ENCODE measurements at regions not wholly inside any gene's neighbourhood (a gene's known extent, or its start where the extent isn't known, plus 50 kb on each side); places are given as distances from the start of the nearest gene placed in this dataset.

DNA sequence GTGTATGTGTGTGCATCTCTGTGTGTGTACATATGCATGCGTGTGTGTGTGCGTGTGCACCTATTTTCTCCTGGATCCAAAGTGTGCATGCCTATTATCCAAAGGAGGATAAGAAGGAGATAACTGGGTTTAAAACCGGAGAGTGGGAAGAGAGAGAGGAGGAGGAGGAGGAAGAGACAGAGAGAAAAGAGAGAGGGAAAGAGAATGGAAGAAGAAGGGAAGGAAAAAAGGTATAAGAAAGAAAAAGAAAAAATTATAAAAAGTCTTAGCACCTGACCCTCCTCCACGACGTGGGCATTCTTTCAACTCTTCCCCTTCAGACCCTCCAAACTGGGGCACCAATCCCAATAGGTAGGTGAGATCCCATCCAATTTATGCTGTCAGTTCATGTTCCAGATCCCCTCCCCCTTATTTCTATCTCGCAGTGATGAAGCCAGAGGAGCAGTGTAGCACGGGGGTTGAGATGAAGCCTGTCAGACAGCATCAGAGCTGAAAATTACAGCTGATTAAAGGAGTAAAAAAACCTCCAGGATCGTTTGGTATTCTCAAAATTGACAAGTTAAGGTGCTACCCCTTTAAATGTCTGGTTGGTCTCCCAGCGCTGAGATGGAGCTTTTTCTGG, 386.7 kb upstream of the ATP5MC3 start:
- peak in 8 of 56 donors; percentile 6 to 39 (median 14) for DNase-seq

GRCh38 chr2:175567435-175568061, 386.0 kb upstream of the ATP5MC3 start:
- no peak for DNase-seq

DNA sequence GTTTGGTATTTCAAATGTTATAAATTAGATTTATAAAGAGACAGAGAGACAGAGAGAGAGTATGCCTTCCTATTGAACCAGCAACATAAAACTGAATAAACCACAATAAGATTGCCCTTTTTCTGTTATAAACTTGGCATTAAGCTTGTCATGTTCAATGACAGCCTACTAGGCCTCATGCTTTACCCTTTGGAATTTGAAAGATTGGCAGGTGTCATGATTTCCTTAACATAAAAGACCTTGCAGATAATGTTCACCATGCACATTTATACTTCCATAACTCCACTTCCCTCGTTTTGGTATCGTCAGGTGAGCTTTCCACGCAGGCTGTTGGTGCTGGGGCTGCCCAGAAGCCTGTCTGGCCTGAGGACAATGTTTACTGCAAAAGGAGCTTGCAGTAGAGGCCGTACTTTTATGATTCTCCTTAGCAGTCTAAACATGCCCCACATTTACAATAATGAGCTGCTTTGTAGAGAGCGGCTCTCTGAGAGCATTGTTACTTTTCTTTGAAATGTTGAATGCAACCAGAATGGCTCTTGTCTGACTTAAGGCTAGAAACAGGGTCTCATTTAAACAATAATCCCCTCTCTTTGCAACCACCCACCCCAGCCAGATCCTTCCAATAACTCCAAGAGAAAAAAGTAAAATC, 379.1 kb upstream of the ATP5MC3 start:
- no peak for DNase-seq

- no peak for DNase-seq
These were observed 378.1 kb upstream of the ATP5MC3 start for GRCh38 chr2:175559613-175560012.

GRCh38 chr2:175557810-175558377, 376.4 kb upstream of the ATP5MC3 start:
- no peak for DNase-seq

GRCh38 chr2:175553910-175554309, 372.4 kb upstream of the ATP5MC3 start:
- no peak for DNase-seq

DNA sequence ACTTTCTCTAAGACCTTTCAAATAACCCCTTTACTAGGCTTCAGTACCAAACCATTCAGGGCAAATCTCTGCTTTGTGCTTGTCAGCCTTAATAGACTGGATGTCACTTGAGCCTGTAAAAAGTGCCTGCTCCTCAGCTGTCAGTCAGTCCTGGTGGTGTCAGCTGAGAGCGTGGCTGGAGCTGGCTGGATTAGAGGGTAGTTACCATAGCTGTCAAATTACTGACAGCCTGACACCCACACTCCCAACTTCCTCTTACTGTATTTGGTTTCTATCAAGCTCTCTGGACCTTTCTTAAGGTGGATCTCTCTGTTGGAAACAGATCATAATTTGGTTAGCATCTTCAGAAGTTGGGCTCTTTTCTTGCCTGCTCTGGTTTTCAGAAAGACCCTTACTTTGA, 371.4 kb upstream of the ATP5MC3 start:
- no peak for DNase-seq

DNA sequence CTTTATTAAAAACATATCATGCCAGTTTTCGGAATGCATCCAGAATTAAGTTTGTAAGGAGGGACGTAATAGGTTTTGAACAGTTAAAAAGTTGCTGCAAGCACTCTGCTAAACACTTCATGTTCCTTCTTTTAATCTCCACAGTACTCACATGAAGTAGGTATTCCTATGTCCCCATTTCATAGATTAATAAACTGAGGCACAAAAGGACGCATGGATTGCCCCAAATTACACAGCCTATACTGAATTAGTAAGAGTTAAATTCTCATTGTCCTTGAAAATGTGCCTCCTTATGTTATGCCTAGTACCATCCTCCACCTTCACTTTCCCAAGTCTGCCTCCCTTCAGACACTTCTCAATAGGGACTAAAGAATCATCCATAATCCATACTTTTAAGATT, 358.9 kb upstream of the ATP5MC3 start:
- no peak for DNase-seq

GRCh38 chr2:175539122-175539521, 357.6 kb upstream of the ATP5MC3 start:
- no peak for DNase-seq

GRCh38 chr2:175536059-175536458, 354.5 kb upstream of the ATP5MC3 start:
- DNase-seq: no peak

- no peak for DNase-seq
These were observed 354.1 kb upstream of the ATP5MC3 start for GRCh38 chr2:175535631-175536030.

GRCh38 chr2:175525975-175526374, 344.5 kb upstream of the ATP5MC3 start:
- no peak for DNase-seq

GRCh38 chr2:175523001-175523400, 341.5 kb upstream of the ATP5MC3 start:
- no peak for DNase-seq

GRCh38 chr2:175518206-175518605, 336.7 kb upstream of the ATP5MC3 start:
- no peak for DNase-seq

DNA sequence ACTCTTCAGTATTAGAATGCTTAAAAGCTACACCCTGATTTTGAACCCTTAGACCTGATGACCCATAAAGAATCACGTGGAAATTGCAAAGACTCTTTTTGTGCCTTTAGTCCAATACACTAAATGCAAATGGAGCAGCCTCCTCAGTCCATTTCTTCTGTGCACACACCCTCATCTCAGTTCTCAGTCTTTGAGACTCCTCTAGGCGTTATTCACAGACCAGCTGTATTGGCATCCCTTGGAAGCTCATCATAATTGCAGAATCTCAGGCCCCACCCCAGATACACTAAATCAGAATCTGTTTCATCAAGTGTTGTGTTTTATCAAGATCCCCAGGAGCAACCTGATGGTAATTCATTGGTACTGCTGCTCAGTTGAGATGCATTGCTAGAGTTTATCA, 335.0 kb upstream of the ATP5MC3 start:
- no peak for DNase-seq

- no peak for DNase-seq
These were observed 318.7 kb upstream of the ATP5MC3 start for GRCh38 chr2:175500255-175500654.

DNA sequence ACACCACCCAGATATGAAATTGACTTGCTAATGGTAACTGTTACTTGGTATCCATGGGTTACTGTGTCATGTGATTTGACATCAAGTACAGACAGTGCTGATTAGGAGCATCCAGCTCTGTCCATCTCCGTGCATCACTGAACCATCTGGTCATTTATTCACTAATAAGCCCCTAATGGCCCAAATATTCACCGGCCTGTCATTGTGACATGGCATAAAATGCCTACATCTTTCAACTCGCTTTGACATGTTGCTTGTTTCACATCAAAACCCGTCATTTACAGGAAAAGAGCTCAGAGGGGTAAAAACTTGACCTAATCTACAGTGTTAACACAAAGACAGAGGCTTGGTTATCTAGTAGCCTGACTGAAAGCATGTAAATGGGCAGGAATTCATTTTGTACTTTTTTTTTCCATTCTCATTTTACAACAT, 308.9 kb upstream of the ATP5MC3 start:
- no peak for DNase-seq

GRCh38 chr2:175478096-175478768, 296.7 kb upstream of the ATP5MC3 start:
- no peak for DNase-seq

DNA sequence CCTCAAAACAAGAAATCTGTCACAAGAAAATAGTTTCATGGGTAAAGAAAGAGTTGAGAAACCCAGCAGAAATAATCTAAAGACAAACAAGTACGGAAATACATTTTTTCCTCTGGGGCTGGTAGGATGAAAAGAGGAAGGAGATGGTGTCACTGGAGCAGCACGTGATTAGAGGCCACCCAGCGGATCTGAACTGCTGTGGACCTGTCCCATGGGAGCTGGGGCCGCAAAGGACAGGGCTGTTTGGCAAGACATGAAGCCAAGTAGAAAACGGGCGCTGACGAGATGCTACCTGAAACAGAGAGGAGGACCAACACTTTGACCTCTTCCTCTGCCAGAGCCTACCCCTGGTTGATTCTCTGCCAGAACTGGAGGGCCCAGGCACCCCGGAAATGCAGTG, 295.4 kb upstream of the ATP5MC3 start:
- DNase-seq: no peak

DNA sequence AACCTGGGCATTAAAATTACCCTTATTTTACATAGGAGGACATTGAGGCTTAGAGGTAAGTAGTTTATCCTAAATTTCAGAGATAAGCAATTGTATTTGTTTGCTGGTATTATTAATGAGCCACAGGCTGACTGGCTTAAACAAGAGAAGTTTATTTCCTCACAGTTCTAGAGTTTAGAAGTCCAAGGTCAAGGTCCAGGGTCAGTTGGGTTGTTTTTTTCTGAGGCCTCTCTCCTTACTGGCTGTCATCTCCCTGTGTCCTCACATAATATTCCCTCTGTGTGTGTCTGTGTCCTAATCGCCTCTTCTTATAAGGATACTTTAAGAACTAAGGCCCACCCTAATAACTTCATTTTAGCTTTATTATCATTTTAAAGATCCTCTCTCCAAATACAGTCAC, 294.9 kb upstream of the ATP5MC3 start:
- DNase-seq: no peak

DNA sequence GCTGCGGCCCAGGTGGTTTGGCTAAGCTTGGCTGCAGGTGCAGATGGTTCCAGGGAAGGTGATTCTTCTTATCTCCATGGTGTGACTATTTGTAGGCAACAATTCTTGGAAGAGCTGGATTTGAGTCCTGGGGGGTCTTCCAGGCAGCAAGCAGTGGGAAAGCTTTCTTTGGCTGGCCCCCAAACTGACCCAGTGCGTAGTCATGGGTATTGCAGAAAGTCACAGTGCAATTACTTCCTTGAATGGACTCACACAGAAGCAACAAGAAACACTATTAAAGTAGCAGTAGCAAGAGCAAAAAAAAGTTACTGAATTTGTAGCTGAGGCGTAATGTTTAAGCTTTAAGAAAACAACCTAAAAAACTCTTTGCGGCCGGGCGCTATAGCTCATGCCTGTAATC, 293.6 kb upstream of the ATP5MC3 start:
- DNase-seq: no peak

Measured in nucleus accumbens (tissue), 56 donors.